ENCODE measurements at regions not wholly inside any gene's neighbourhood (a gene's known extent, or its start where the extent isn't known, plus 50 kb on each side); places are given as distances from the start of the nearest gene placed in this dataset.

DNA sequence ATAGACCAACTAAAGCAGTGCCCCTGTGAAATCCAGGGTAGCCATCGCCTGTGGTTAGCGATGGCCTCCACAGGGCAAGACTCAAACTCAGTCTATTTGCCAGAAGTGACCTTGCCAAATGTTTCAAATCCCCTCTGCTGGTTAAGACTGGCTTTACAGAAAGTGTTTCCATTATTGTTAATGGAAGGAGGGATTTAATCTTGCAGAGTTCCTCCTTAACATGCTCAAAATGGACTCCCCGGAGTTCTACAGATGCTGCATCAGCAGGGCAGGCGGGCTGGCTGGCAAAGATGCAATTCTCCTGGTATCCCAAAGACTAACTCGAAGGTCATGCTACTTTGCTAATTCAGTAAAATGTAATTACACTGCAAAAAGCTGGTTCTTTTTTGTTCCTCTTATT lies 313.0 kb upstream of the SLC7A11 start:
- no peak for DNase-seq

DNA sequence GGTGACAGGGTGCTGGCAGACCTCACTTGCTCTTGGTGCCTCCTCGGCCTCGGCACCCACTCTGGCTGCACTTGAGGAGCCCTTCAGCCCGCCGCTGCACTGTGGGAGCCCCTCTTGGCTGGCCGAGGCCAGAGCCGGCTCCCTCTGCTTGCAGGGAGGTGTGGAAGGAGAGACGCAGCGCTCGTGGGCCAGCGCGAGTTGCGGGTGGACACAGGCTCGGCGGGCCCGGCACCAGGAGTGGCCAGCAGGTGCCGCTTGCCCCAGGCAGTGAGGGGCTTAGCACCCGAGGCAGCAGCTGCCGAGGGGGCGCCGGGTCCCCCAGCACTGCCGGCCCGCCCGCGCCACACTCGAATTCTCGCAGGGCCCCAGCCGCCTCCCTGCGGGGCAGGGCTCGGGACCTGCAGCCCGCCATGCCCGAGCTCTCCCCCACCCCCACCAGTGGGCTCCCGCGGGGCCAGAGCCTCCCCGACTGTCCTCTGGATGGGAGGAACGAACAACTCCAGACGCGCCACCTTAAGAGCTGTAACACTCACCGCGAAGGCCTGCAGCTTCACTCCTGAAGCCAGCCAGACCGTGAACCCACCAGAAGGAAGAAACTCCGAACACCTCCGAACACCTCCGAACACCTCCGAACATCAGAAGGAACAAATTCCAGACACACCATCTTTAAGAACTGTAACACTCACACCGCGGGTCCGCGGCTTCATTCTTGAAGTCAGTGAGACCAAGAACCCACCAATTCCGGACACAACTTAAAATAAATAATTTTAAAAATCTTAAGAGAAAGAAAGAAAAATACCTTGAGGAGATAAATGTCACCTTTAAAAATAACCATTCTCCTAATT lies 311.1 kb upstream of the SLC7A11 start:
- DNase-seq: no peak

DNA sequence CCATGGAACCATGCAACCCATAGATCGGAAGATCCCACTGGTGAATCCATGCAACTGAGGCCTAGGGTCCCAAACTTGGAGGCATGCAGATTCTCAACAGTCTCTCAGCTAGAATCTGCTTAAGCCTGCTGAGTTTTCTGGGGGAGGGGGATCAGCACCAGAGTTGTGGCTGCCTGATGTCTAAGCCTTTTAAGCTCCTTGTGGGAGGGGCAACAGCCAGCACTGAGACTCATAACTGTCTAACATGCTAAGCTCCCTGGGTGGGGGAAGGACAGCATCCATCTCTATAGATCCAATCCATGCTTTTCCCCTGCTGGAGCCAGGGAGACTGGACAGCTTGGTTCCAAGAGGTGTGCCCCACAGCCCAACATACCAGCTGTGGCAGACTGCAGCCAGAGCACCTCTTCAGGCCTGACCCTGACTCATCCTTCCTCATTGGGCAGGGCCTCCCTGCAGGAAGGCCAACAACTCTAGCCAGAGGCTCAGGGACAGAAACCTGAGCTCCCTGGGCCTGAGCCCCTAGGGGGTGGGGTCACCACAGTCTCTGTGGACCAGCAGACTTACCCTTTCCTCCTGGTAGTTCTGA lies 300.1 kb upstream of the SLC7A11 start:
- DNase-seq: no peak

DNA sequence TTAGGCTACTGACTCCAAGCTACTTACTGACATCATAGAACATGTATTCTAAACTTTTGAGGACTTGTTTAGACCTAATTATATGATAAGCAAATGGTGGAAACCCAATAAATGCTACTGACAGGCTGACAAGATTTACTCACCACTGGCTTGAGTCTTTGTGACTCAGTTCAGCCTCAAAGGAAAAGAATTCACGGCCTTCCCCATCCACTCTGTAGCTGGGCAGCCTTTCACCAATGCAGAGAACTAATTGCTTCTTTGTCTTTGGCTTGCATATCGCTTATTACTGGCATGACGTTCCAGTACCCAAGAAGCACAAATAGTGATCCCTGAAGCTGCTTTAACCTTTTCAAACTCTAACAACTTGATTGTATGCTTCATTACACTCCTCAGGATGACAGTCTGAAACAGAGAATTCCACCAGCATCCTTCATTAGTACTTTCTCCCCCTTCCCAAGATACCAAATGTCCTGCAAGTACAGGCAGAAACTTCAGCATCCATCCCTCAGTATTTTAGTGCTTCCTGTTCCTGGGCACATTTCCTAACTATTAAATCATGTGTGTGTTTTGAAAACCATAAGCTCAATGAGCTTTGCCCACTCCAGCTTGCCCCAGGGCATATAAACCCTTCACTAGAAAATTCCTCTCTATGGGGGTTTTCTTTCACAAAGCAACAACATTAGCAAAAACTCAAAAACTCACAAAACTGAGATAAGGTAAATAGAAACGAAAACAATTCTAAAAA lies 298.1 kb upstream of the SLC7A11 start:
- no peak for DNase-seq

DNA sequence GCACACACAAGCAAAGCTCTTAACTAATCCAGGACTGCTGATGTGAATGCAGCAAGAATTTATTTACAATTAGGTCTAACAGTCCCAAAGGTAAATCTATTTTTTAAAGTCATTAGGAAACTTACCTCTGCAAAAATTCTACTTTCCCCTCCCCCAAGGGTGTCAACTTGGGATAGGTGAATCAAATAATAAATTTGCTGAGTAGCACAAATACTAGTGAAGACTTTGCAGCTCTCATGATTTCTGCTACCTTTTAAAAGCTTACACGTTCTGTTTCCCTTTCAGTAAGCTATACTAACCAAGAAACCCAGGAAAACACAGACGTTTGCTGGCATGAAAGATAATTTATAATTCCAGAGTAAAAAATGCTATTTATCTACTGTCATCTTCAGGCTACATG lies 296.6 kb upstream of the SLC7A11 start:
- no peak for DNase-seq

DNA sequence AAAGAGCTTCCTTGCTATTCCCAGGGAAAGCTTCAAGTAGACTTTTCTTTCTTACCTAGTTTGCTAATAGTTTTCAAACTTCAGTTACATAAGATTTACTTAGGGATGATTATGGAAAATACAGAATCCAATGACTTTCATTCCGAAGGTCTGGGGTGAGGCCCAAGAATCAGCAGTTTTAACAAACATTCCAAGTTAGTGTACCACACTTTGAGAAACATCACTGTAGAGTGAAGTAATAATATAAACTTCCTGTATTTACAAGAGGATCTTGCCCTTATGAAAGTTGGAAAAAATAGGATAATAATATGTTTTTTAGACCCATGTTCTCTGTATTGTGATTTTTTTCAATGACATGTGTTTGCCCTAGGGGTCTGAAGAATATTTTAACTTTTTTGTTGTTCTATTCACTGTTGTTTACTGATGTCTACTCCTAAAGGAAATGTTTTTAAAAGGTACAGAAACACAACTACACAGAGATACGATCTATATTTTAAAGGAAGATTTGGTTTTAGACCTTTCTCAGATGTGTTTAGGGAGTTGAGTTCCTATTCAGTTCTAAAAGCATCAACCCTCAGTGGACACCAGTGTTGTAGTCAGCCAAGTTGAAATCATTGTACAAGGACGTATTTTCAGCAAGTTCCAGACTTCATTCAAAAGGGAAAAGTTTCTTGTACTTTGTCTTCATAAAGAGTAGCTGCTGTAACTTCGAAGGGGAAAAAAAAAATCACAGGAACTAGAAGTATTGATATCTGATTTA lies 295.8 kb upstream of the SLC7A11 start:
- DNase-seq: no peak

DNA sequence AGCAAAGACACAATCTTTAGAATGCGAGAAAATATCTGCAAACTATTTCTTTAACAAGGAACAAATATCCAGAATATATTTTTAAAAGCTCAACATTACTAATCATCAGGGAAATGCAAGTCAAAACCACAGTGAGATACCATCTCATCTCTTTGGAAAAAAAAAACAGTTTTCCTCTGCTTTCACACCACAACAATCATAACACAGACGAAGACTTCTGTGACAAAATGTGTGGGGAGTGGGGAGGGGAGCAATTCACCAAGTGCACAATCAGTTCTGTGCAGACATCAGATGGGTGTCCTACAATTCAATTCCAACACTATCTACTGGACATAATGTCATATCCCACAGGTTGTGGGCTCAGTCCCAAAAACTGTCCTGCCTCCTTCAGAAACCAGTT lies 293.2 kb upstream of the SLC7A11 start:
- DNase-seq: no peak

DNA sequence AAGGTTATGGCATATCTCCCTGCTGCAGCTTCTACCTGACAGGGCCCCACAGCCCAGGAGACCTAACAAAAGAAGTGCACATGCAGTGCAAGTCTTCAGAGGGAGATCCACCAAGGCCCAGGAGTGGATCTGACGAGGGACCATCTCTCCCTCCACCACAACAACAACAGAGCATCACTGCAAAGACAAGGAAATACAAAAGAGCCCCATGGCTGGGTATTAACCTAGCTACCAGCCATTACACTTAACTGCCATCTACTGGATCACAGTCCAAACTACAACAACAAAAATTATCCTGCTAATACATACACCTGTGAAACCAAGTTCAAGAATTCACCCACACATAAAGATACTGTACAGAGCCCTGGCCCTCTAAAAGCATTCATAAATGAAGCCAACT lies 280.2 kb upstream of the SLC7A11 start:
- DNase-seq: no peak

DNA sequence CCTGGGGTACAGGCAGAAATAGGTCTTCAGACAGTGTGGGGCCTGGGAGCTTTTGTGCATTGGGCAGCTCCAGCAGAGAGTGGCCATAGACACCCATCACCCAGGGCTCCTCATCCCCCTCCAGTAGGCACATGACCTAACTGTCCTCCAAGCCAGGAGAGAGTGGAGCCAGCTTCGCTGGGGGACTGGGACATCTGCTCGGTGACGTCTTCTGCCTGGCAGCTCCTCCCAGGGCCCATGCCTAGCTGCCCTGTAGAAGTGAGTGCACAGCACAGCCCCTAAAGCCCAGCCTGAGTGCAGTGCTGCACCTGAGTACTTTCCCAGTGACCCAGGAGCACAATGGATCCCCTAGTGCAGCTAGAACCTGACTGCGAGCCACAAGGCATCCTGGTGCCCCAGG lies 279.7 kb upstream of the SLC7A11 start:
- no peak for DNase-seq

DNA sequence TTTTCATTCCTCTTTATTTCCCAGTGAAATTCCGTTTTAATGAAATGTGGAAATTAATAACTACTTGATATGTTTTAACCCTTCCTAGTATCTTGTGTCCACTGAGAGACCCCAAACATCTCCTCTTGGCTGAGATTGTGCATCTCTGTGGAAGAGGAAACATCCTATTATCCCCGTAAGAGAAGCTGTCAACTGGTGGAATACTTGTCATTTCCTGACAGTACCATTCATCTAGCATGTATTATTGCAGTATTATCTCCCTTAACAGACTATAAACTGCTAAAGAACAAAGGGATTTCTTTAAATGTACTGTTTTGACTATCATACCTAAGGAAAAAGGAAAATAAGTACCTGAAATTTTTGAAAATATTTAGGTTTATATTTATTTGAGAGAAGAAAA lies 277.3 kb upstream of the SLC7A11 start:
- no peak for DNase-seq

DNA sequence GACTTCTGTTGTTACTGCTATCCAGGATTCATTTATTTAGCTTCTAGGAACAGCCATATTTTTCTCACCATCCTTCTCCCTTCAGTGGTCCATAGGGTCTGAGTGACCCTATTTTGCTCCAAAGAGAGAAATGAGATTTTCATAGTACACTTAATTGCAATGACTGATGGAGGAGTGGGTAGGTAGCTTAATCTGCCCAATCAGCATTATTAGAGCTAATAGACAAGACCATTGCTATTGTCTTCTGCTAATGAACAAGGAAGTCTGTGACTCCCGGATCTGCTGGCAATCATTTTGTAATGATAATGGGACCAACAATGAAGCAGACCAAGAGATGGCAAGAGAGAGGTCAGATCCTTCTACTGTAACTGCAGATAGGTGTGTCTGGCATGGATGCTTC lies 271.4 kb upstream of the SLC7A11 start:
- DNase-seq: no peak

DNA sequence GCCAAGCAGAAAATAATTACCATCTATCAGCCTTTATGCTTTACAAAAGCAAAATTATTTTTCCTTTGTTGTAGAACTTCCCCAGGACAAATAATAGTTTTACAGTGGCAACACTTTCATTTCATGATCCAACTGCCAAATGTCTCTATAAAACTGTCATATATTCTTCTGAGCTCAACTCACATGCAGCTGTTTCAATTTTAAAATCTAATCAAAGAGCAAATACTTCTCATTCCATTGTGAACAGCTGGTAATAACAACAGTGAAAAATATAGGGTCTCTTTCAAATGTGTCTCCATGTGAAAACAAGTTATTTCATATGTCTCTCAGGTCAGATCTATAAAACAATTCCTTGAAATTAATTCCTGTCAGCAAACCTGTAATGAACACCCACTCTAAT lies 270.6 kb upstream of the SLC7A11 start:
- DNase-seq: no peak

DNA sequence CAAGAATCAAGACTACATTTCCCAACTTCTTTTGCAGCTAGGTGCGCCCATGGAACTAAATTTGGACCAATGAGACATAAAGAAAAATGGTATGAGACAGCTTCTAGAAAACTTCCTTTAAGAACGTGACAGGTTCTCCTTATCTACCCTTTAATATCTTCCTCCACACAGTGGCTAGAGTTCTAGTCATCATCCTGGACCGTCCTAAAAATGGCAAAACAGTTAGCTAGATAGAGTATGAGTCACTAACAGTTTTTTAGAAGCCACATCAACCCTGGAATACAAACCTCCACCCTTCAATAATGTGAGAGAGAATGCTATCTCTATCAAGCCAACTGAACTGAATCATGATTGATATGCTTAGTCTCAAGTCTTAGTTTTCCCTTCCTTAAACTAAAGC lies 267.9 kb upstream of the SLC7A11 start:
- DNase-seq: no peak

DNA sequence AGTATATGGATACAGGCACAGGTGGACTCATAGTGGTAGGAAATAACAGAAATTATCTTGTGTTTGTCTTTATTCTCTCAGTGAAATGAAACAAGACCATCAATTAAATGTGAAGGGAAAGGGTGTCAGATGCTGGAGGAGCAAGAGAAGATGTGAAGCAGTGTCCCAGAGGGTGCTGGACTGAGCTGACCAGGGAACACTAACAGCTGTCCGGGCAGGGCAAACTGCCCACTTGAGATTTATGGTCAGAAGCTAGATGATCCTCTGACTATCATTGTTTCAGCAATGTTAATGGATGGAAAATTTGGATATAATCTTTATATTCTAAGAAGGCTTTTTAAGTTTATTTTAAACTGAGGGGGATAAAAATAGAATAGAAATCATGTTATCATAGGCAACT lies 267.2 kb upstream of the SLC7A11 start:
- DNase-seq: no peak

DNA sequence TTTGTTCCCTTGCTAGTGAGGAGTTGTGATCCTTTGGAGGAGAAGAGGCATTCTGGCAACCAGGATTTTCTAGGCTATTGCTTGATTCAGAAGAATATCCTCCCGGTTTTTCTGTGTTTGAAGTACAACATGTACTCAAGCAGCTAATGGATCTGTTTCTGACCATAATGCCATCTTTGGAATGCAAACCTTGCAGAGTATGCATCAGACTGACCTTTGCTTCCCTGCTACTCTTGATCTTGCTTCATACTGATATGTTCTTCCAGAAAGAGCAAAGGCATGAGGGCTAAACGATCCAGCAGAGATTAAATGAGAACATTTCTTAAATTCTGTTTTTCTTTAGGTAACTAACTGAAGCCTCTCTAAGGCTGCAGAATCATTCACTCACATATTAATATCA lies 265.4 kb upstream of the SLC7A11 start:
- no peak for DNase-seq

DNA sequence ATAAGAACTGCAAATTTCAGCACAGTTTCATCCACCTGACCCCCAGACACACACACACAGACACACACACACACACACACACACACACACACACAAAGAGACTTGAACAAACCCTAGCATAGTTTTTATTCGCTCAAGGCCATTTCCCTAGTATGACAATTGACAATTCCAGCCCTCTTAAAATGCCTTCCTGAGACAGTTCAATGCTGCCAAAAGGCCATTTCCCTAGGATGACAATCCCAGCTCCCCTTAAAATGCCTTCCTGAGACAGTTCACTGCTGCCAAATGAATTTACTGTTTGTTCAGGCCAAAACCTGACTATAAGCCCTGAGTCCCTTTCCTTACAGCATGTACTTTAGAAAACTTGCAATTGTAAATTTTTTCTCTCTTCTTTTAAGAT lies 259.5 kb upstream of the SLC7A11 start:
- no peak for DNase-seq

DNA sequence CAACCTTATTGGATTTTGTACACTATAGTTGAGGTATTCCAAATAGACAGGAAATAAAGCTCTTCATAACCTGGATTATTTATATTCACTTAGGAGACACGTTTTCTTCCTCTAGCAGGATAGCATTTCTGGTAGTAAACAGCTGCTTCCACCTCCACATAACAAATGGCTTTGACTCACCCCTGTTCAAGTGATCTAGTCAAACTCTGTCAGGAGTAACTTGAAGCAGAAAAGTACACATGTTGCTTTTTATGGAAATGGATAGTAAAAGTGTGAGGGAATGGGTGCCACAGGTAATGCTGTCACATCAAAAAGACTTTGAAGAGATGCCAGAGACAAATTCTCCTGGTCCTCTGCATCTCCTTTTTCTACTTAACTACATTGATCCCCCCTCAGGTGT lies 258.7 kb upstream of the SLC7A11 start:
- no peak for DNase-seq

DNA sequence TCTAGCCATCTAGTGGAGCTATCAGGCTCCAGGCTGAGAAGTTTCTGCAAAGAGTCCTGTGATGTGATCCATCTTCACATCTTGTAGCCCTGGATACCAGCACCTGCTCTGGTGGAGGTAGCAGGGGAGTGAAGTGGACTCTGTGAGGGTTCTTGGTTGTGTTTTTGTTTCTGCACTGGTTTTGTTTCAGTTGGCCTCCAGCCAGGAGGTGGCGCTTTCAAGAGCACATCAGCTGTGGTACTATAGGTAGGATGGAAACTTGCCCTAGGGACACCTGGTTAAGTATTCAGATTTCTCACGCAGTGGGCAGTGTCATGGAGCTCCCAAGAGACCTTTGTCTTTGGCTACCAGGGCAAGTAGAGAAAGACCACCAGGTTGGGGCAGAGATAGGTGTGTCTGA lies 257.5 kb upstream of the SLC7A11 start:
- no peak for DNase-seq

DNA sequence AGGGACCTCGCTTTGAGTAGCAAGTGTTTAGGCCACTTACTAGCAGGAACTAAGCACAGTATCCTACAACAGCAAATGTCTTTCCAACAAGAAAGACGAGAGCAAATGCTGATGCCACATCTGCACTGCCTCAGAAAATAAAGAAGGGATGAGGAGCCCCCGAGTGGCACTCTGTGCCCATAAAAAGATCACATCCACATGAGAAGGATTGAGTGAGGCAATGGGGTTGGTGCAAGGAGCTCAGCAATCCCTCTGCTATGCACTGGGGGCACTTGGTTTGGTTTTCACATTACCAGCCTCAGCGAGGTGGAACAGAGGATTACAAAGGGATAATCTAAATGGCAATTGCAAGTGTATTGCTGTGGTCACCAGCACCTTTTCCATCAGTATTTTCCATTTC lies 252.8 kb upstream of the SLC7A11 start:
- DNase-seq: no peak

DNA sequence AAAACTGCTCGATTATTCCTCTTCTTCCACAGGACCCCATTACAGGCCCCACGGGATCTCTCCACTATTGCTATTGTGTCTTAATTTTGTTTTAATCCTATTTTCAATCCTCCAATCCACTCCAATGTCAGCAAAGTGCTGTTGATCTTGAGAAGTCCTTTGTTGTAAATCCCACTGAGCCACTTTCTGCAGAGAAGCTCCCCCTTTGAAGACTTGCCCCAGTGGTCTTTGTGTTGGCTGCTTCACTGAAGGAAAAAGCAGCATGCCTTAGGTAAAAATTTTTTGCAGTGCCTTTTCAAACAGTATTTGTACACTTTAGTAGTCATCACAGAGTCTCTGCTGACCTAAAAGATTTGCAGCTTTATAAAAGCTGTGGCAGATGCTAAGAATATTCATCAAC lies 252.0 kb upstream of the SLC7A11 start:
- no peak for DNase-seq

DNA sequence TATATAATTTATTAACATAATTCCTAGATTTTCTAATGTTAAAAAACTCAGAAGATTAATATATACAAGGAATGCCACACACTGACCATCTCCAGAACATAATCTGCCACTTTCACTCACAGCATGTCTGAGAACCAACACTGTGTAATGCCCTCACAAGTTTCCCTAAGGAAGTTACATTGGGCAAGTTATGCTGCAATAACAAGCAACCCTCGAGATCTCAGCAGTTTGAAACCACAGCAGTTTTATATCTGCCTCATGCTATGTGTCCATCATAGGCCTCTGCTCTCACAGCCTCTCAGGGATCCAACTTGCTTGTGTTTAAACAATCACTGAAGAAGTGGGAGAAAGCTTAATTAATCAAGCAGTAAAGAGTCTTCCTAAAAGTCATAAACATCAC lies 250.0 kb upstream of the SLC7A11 start:
- no peak for DNase-seq

DNA sequence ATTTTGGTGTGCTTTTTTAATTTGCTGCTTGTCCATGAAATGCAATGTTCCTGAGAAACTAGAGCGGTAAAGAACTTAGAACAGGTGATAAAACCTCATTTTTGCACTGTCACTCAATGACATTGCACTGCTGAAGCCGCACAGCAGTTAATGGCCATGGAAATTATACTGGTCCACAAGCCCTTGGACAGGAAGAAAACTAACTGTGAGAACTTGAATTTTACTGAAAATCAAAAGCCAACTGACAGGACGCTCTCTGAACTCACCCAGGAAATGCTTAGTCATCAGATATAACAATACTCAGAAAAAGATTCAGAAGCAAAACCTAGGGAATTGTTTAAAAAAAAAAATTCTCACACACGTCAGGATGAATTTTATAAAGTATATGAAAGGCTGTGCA lies 246.4 kb upstream of the SLC7A11 start:
- DNase-seq: no peak

DNA sequence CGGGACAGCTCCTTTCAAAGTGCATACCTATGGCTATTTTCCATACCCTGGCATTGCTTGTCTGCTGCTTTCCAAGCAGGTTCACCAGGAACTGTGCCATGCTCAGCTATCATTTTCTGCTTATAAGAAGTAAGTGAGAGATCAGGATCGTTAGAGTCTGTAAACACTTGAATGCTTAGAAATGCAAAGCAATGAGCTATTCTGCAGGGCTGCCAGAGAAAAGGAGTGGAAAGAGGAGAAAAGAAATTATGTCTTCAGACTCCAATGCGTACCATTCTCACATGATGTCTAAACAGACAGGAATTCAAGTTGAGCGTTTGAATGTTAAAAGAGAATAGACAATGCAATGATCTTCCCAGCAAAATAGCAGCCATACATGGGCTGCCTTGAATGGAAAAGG lies 245.5 kb upstream of the SLC7A11 start:
- DNase-seq: no peak

DNA sequence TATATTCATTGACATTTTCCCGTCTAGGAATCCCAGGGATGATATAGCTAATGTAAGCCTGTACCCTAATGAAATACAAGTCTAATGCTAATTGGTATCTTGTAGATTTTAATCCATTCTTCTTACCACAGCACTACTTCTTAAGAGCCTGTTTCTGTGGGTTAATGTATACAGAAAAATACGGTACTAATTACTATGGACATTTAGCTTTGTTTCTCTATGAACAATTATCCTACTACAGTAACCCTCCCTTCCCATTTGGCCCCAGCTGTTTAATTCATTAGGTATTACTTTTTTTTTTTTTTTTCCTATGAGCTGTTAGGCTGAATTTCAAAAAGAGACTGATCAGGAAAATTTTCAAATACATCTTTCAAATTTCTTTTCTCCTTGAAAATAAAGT lies 245.1 kb upstream of the SLC7A11 start:
- DNase-seq: no peak
